ENCODE measurements at regions not wholly inside any gene's neighbourhood (a gene's known extent, or its start where the extent isn't known, plus 50 kb on each side); places are given as distances from the start of the nearest gene placed in this dataset.

- DNase-seq: no peak
These were observed 507.0 kb downstream of the TAF11L14 start for GRCh38 chr5:18141222-18141621.

- no peak for DNase-seq
These were observed 508.6 kb downstream of the TAF11L14 start for GRCh38 chr5:18142831-18143230.

DNA sequence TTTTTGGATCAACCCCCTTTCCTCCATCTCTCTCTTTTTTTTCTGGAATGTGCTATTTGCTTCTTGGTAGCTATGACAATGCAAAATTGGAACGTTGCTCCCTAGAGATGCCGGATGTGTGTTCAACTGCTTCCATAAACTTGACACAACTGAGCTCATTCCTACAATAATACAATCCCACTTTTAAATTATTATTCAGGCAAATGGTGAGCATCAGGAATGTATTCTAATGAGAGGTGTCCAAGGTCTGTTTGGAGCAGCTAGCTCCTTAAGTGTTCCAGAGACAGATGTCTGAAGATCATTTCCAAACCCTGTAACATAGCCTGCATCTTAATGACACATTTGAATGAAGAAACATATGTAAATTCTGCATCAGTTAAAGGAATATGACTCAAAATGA lies 518.4 kb downstream of the TAF11L14 start:
- no peak for DNase-seq

DNA sequence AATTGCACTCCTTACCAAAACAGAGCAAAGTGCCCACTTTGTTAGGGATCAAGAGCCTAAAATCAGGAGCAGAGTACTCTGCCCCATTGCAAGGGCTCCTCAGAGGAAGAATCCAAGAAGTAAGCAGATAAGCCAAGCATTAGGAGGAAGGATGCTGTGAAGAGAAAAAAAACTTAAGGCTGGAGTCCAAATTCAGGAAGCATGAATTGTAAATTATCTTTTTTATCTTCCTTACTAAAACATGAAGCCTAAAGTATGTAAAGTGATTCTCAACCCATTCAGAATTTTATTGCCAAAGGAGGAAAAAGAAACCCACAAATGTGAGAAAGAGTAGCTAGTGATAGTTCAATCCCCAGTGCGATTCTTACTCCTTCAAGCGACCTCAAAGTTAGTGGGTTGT lies 523.9 kb downstream of the TAF11L14 start:
- DNase-seq: no peak

DNA sequence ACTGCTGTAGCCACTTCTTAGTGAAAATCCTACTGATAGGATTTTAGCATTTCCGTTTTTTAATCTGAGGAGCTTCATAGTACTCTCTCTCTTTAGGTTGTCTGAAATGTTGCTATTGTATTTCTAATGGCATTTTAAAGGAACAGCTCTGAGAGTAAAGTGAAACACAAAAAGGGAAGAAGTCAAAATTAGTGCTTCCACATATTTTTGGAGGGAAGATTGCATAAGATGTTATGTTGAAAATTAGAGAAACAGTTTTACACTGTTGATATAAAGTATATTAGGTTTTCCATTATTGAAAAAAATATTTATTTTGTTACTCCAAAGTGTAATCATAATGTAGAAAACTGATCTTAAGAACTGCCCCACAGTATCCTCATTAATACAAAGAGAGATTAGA lies 525.1 kb downstream of the TAF11L14 start:
- DNase-seq: no peak

DNA sequence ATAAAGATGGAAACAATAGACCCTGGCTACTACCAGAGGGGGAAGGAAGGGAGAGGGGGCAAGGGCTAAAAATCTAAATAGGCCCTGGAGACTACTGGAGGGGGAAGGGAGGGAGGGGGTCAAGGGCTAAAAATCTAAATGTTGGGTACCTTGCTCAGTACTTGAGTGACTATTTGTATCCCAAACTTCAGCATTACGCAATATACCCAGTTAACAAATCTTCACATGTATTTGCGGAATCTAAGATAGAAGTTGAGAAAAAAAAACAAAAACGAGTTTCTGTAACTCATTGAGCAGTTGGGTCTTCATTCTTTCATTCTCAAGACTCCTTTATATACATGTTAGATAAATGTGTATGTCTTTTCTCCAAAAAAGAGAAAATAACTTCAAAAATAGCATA lies 537.4 kb downstream of the TAF11L14 start:
- DNase-seq: no peak

GRCh38 chr5:18179579-18179978 lies 545.3 kb downstream of the TAF11L14 start:
- no peak for DNase-seq

DNA sequence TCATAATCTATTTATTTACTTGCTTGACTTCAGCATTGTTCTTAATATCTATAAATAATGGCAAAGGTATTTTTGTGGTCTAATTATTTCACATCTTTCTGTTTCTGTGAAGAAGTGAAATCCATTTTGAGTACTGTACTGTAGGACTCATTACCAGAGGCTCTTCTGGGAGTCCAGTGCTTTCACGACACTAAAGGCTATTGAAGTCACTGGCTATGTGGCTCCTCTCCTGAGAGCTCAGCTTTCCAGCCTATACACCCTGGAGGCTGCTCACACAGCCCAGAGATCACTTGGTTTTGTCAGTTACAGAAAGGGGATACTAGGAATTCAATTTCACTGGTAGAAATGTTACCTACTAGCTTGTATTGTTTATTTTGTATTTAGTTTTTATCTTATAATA lies 547.3 kb downstream of the TAF11L14 start:
- DNase-seq: no peak

GRCh38 chr5:18195910-18196309 lies 561.6 kb downstream of the TAF11L14 start:
- no peak for DNase-seq

DNA sequence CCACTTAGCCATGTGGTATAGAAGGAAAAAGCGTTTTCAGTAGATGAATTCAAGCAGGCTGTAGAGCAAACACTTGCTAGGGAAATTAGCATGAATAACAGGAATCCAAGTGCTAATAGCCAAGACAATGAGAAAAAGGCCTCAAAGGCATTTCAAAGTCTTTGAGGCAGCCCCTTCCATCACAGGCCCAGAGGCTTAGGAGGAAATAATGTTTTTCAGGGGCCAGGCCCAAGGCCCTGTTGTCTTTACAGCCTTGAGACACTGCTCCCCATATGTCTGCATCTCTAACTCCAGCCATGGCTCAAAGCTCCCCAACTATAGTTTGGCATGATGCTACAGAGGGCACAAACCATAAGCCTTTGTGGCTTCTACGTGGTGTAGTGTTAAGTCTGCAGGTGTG lies 563.5 kb downstream of the TAF11L14 start:
- no peak for DNase-seq

GRCh38 chr5:18202164-18202563 lies 567.9 kb downstream of the TAF11L14 start:
- no peak for DNase-seq

- no peak for DNase-seq
These were observed 569.0 kb downstream of the TAF11L14 start for GRCh38 chr5:18203296-18203695.

- no peak for DNase-seq
These were observed 579.4 kb downstream of the TAF11L14 start for GRCh38 chr5:18213666-18214065.

GRCh38 chr5:18216016-18216415 lies 581.8 kb downstream of the TAF11L14 start:
- DNase-seq: no peak

- DNase-seq: no peak
These were observed 582.5 kb downstream of the TAF11L14 start for GRCh38 chr5:18216729-18217128.

- DNase-seq: no peak
These were observed 585.0 kb downstream of the TAF11L14 start for GRCh38 chr5:18219241-18219640.

DNA sequence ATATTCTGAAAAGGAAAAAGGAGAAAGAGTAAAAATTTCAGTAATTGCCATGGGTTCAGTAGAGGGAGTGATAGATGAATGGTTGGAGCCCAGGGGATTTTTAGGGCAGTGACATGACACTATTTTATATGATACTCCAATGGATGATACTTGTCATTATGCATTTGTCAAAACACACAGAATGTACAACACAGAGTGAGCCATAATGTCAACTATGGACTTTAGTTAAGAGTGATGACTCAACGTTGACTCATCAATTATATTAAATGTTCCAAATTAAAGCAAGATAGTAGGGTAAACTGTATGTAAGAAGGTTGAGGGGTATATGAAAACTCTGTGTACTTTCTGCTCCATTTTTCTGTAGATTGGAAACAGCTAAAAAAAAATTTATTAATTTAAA lies 586.4 kb downstream of the TAF11L14 start:
- no peak for DNase-seq

DNA sequence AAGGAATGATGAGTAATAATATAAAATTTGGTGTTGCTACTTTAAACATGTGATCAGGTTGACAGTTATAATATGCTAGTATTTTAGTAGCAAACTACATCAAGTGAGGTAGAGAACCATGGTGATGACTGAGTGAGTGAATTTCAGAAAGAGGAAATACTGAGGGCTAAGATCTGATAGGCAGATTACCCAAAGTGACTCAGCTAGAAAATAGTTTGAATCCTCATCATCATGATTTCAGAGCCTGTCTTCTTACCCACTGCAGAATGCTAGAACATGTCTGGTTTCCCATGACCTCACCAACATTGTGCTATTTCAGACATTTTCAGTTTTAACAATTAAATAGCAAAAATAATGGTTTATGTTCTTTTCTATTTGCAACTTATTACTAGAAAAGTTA lies 602.1 kb downstream of the TAF11L14 start:
- DNase-seq: no peak

DNA sequence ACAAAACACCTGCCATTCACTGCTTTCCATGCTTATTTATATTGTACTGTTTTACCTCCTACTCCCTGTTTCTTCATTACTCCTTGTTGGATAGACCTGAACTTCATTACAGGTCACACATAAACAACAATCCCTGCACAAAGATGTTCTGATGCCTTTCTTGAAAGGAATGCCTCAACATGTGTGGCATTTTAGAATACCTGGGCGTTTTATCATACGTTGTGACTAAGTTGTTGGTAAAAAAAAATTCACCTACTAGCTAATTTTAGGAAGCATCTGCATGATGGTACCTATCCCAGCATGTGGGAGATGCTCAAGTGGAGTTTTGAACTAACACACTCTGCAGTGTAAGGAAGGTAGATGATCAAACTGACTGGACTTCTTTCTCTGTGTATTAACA lies 604.1 kb downstream of the TAF11L14 start:
- no peak for DNase-seq

GRCh38 chr5:18240971-18241370 lies 606.7 kb downstream of the TAF11L14 start:
- DNase-seq: no peak

- DNase-seq: no peak
These were observed 609.6 kb downstream of the TAF11L14 start for GRCh38 chr5:18243846-18244245.

- DNase-seq: no peak
These were observed 610.0 kb downstream of the TAF11L14 start for GRCh38 chr5:18244309-18244708.

GRCh38 chr5:18252559-18252958 lies 618.3 kb downstream of the TAF11L14 start:
- no peak for DNase-seq

DNA sequence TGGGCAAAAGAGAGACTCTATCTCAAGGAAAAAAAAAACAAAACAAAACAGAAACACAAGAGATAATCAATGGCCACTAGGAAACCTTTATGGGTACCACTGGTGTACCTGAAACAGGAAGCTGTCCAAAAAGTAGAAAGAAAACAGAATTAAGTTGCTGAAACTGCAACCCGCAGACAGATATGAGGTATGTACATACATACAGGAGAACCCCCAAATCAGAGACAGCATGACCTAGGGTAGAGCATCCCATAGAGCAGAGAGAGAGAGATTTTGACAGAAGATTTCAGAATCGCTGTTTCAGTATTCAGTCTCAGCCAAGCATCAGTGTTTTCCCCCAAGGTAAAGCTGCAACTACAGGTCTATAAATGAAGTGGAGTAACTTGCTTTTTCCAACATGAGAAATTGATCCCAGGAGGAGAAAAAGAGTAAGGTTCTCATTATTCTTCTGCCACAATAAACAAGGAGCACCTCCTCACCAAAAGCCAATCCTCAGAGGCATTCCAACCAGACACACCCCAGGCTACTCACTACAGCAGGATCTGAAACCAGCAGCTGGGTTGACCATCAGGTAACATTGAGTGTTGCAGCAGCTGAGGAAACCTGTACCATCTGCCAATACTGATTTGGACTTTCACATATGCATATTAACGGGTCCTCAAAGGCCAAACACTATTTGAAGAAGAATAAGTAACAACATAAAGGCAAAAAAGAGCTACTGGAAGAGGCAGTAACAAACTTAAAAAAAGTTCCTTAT lies 630.0 kb downstream of the TAF11L14 start:
- no peak for DNase-seq

- no peak for DNase-seq
These were observed 636.5 kb downstream of the TAF11L14 start for GRCh38 chr5:18270635-18271338.

Data from activated CD4-positive, CD25-positive, alpha-beta regulatory T cell (primary cell).